Ascending aorta (tissue), 2 donors: ENCODE measurements at regions not wholly inside any gene's neighbourhood (a gene's known extent, or its start where the extent isn't known, plus 50 kb on each side); places are given as distances from the start of the nearest gene placed in this dataset.
"Not testable (repeated sequence)": the region's sequence is repeated elsewhere in the genome, so short reads cannot be mapped to it uniquely, and the experiment has no call there.

ENCODE experiments used
- DNase-seq, 2 donors: peaks; one replicate each; pipeline ENCODE4 v3.0.0-alpha.2; 2019; ENCODE audit warnings: low spot score in 2 of 2
- H3K27ac ChIP-seq, 2 donors: fragments of 200-600 bp; sonication (generic); one replicate each; pipeline ENCODE4 v1.5.1; 2016 to 2017; ENCODE audit warnings: mild to moderate bottlenecking in 1 of 2
- H3K27me3 ChIP-seq: fragments of 200-600 bp; sonication (generic); one replicate; pipeline ENCODE4 v1.5.1; 2017
- H3K36me3 ChIP-seq, 2 donors: fragments of 200-600 bp; sonication (generic); one replicate each; pipeline ENCODE4 v1.5.1; 2016
- H3K4me1 ChIP-seq, 2 donors: fragments of 200-600 bp; sonication (generic); one replicate each; pipeline ENCODE4 v1.5.1; 2016 to 2017; ENCODE audit warnings: mild to moderate bottlenecking in 1 of 2
- H3K4me3 ChIP-seq, 2 donors: fragments of 200-600 bp; sonication (generic); one replicate each; pipeline ENCODE4 v1.5.1; 2016 to 2017; ENCODE audit warnings: mild to moderate bottlenecking in 1 of 2
- H3K9me3 ChIP-seq, 2 donors: fragments of 200-600 bp; sonication (generic); one replicate each; pipeline ENCODE4 v1.5.1; 2016
- CTCF ChIP-seq, 3 experiments: fragments of 200-600 bp in 2 of 3; fragments of 450-650 bp in 1 of 3; sonication (generic) in 2 of 3; IDR thresholded peaks; one replicate each; pipeline ENCODE4 v1.5.1; 2016 to 2019; ENCODE audit warnings: antibody characterized with exemption in 3 of 3, mild to moderate bottlenecking in 1 of 3, moderate library complexity in 1 of 3
- intact Hi-C: fragments of 100-400 bp; cut with DNase I; formaldehyde crosslinking; loops from one replicate; pipeline ENCODE4 v1.15.1; 2023

DNA sequence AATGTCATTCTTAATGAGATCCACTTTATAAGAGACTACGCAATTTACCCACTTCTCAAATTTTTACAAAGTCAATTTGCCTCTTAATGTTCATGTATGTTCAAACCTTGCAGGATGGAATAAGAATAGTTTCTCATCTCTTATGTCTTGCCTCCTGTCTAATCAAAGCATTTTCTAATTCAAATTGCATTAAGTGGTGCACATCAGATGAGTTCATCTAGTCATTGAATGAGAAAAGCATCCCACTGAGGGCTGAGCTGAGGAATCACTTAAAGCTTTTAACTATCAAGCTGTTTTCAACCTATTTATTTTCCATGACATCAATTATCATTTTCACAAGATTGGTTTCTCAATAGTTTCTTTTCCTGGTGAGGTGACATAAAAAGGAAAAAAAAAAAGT, 1964.0 kb downstream of the PCDH7 start:
- no peaks in the 10 kb centered on the region for H3K9me3 ChIP-seq
- H3K4me3 ChIP-seq = no peak overlapping the region
- H3K27ac ChIP-seq = no peak overlapping the region
- H3K27me3 ChIP-seq = no peaks in the 10 kb centered on the region
- intact Hi-C loops = no loop called here
- TF ChIP-seq CTCF (IDR thresholded peaks at IDR 0.05) = no peak
- H3K36me3 ChIP-seq = no peaks in the 10 kb centered on the region
- DNase-seq = no peak
- H3K4me1 ChIP-seq = no peaks in the 10 kb centered on the region

GRCh38 chr4:32686123-32686522, 1966.0 kb downstream of the PCDH7 start:
- intact Hi-C loops = no loop called here
- no peak for DNase-seq
- no peak for TF ChIP-seq CTCF (IDR thresholded peaks at IDR 0.05)

GRCh38 chr4:32689518-32689917, 1969.3 kb downstream of the PCDH7 start:
- Histone ChIP-seq H3K27ac (no peak overlapping the region), H3K27me3 (no peaks in the 10 kb centered on the region), H3K4me1 (no peaks in the 10 kb centered on the region), H3K36me3 (no peaks in the 10 kb centered on the region), H3K4me3 (no peak overlapping the region), H3K9me3 (no peaks in the 10 kb centered on the region)
- no peak for DNase-seq
- no peak for TF ChIP-seq CTCF (IDR thresholded peaks at IDR 0.05)
- intact Hi-C loops = no loop called here

More at GRCh38 chr4:32686123-32686522, 1966.0 kb downstream of the PCDH7 start:
- Histone ChIP-seq H3K4me3 (no peak overlapping the region), H3K36me3 (no peaks in the 10 kb centered on the region), H3K9me3 (no peaks in the 10 kb centered on the region), H3K4me1 (no peaks in the 10 kb centered on the region), H3K27me3 (no peaks in the 10 kb centered on the region), H3K27ac (no peak overlapping the region)

DNA sequence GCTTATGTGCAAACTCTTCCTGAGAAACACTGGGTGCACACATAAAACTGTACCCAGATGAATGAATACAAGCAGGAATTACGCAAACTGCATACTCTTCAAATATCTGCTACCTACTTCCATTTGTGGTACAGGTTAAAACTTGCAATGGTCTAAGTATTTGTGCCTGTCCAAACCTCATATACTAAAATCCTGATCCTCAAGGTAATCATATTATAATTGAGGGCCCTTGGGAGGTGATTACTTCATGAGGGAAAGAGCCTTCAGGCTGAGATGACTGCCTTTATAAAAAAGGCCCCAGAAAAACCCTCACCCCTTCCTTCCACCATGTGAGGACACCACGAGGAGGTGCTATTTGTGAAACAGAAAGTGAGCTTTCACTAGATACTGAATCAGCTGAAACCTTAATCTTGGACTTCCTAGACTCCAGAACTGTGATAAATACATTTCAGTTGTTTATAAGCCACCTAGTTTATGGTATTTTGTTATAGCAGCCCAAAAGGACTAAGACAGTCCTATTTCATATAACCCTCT, 1977.2 kb downstream of the PCDH7 start:
- TF ChIP-seq CTCF (IDR thresholded peaks at IDR 0.05) = no peak
- no peaks in the 10 kb centered on the region for H3K9me3 ChIP-seq
- H3K27me3 ChIP-seq = no peaks in the 10 kb centered on the region
- intact Hi-C loops = no loop called here
- no peak for DNase-seq
- H3K36me3 ChIP-seq = no peaks in the 10 kb centered on the region
- no peak overlapping the region for H3K4me3 ChIP-seq
- no peaks in the 10 kb centered on the region for H3K4me1 ChIP-seq
- H3K27ac ChIP-seq = no peak overlapping the region

DNA sequence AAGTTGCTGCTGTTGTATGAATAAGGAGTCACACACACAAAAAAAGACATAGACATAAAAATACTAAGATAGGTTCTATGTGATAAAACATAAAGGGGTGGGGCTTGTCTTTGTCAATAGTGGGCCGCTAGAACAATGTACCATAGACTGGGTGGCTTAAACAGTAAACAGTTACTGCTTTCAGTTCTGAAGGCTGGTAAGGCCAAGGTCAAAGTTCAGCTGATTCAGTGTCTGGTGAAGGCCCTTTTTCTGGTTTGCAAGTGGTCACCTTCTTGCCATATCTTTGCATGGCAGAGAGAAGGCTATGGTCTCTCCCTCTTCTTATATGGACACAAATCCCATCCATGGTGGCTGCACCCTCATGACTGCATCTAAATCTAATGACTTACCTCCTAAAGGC, 1980.7 kb downstream of the PCDH7 start:
- intact Hi-C loops = no loop called here
- TF ChIP-seq CTCF (IDR thresholded peaks at IDR 0.05) = no peak

GRCh38 chr4:32706893-32707292, 1986.7 kb downstream of the PCDH7 start:
- intact Hi-C loops = no loop called here
- TF ChIP-seq CTCF (IDR thresholded peaks at IDR 0.05) = no peak
- Histone ChIP-seq H3K4me3 (no peak overlapping the region), H3K27me3 (no peaks in the 10 kb centered on the region), H3K27ac (no peak overlapping the region), H3K36me3 (no peaks in the 10 kb centered on the region), H3K4me1 (no peaks in the 10 kb centered on the region), H3K9me3 (no peaks in the 10 kb centered on the region)
- DNase-seq = no peak

More for the DNA sequence above, 1980.7 kb downstream of the PCDH7 start:
- no peaks in the 10 kb centered on the region for H3K4me1 ChIP-seq
- H3K9me3 ChIP-seq = no peaks in the 10 kb centered on the region
- H3K36me3 ChIP-seq = no peaks in the 10 kb centered on the region
- H3K27me3 ChIP-seq = no peaks in the 10 kb centered on the region
- H3K4me3 ChIP-seq = no peak overlapping the region
- H3K27ac ChIP-seq = no peak overlapping the region
- no peak for DNase-seq

DNA sequence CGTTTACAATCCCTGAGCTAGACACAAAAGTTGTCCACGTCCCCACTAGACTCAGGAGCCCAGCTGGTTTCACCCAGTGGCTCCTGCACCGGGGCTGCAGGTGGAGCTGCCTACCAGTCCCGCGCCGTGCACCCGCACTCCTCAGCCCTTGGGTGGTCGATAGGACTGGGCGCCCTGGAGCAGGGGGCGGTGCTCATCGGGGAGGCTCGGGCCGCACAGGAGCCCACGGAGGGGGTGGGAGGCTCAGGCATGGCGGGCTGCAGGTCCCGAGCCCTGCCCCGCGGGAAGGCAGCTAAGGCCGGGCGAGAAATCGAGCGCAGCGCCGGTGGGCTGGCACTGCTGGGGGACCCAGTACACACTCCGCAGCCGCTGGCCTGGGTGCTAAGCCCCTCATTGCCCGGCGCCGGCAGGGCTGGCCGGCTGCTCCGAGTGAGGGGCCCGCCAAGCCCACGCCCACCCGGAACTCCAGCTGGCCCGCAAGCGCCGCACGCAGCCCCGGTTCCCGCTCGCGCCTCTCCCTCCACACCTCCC, 1996.0 kb downstream of the PCDH7 start:
- H3K4me3 ChIP-seq, H3K9me3 ChIP-seq, H3K36me3 ChIP-seq, H3K27me3 ChIP-seq, DNase-seq, intact Hi-C loops, H3K27ac ChIP-seq, H3K4me1 ChIP-seq: not testable (repeated sequence)
